Liver (tissue), 8 donors: ENCODE measurements at regions not wholly inside any gene's neighbourhood (a gene's known extent, or its start where the extent isn't known, plus 50 kb on each side); places are given as distances from the start of the nearest gene placed in this dataset.
"Not testable (repeated sequence)": the region's sequence is repeated elsewhere in the genome, so short reads cannot be mapped to it uniquely, and the experiment has no call there.

ENCODE experiments used
- DNase-seq: peaks from one replicate; pipeline ENCODE4 v3.0.0-alpha.2; 2017; ENCODE audit warnings: low spot score
- H3K27ac ChIP-seq, 2 donors: one replicate each; pipeline ENCODE4 v1.7.0; 2013; ENCODE audit warnings: inconsistent platforms in 2 of 2, low read length in 2 of 2, control low read depth in 1 of 2, low read depth in 1 of 2, mild to moderate bottlenecking in 1 of 2
- H3K27me3 ChIP-seq, 4 donors: one replicate each; pipeline versions ENCODE4 v1.6.1 to v1.7.0; 2013; ENCODE audit warnings: low read length in 3 of 4, inconsistent platforms in 1 of 4, mild to moderate bottlenecking in 1 of 4, moderate library complexity in 1 of 4; ENCODE audit not compliant: control insufficient read depth in 4 of 4, insufficient read depth in 4 of 4
- H3K36me3 ChIP-seq, 4 donors: one replicate each; pipeline versions ENCODE4 v1.6.1 to v1.7.0; 2013; ENCODE audit warnings: low read length in 3 of 4, mild to moderate bottlenecking in 3 of 4, low read depth in 1 of 4, moderate library complexity in 1 of 4; ENCODE audit not compliant: control insufficient read depth in 4 of 4, insufficient read depth in 3 of 4
- H3K4me1 ChIP-seq, 4 donors: one replicate each; pipeline versions ENCODE4 v1.6.1 to v1.7.0; 2013; ENCODE audit warnings: low read length in 3 of 4, mild to moderate bottlenecking in 3 of 4, moderate library complexity in 1 of 4; ENCODE audit not compliant: control insufficient read depth in 4 of 4, insufficient read depth in 4 of 4
- H3K4me3 ChIP-seq, 3 donors: one replicate each; pipeline versions ENCODE4 v1.6.1 to v1.7.0; 2013; ENCODE audit warnings: low read length in 3 of 3, control low read depth in 1 of 3, low read depth in 1 of 3, mild to moderate bottlenecking in 1 of 3
- H3K9ac ChIP-seq, 2 donors: one replicate each; pipeline ENCODE4 v1.7.0; 2013; ENCODE audit warnings: low read length in 2 of 2, mild to moderate bottlenecking in 2 of 2, moderate library complexity in 2 of 2, control low read depth in 1 of 2, low read depth in 1 of 2
- H3K9me3 ChIP-seq, 4 donors: one replicate each; pipeline versions ENCODE4 v1.6.1 to v1.7.0; 2013; ENCODE audit warnings: low read length in 3 of 4; ENCODE audit not compliant: control insufficient read depth in 4 of 4
- ATF3 ChIP-seq: IDR thresholded peaks from 2 replicates; pipeline ENCODE4 v1.6.1; 2016; ENCODE audit warnings: antibody characterized with exemption
- CTCF ChIP-seq: fragments of 150-350 bp; IDR thresholded peaks from 2 replicates; pipeline ENCODE4 v1.5.1; 2017; ENCODE audit warnings: improper control_type of control experiment, low read depth, low read length; ENCODE audit not compliant: missing input control
- EGR1 ChIP-seq, 2 donors: IDR thresholded peaks; 2 replicates each; pipeline ENCODE4 v1.6.1; 2016 to 2018; ENCODE audit warnings: antibody characterized with exemption in 2 of 2, low read depth in 2 of 2
- FOXA1 ChIP-seq: IDR thresholded peaks from 2 replicates; pipeline ENCODE4 v1.6.1; 2016; ENCODE audit warnings: antibody characterized with exemption
- FOXA2 ChIP-seq: IDR thresholded peaks from 2 replicates; pipeline ENCODE4 v1.6.1; 2016; ENCODE audit warnings: antibody characterized with exemption
- GABPA ChIP-seq, 2 donors: IDR thresholded peaks in 1 of 2; conservative IDR thresholded peaks in 1 of 2; 2 replicates each; pipeline ENCODE4 v1.6.1; 2016; ENCODE audit warnings: antibody characterized with exemption in 2 of 2, mild to moderate bottlenecking in 1 of 2, moderate library complexity in 1 of 2
- HNF4A ChIP-seq, 2 donors: conservative IDR thresholded peaks; 2 replicates each; pipeline ENCODE4 v1.6.1; 2016; ENCODE audit warnings: antibody characterized with exemption in 2 of 2, mild to moderate bottlenecking in 2 of 2
- HNF4G ChIP-seq: IDR thresholded peaks from 2 replicates; pipeline ENCODE4 v1.6.1; 2016; ENCODE audit warnings: antibody characterized with exemption
- JUND ChIP-seq, 2 donors: IDR thresholded peaks; 2 replicates each; pipeline ENCODE4 v1.6.1; 2016; ENCODE audit warnings: antibody characterized with exemption in 2 of 2
- MAX ChIP-seq: IDR thresholded peaks from 2 replicates; pipeline ENCODE4 v1.6.1; 2016; ENCODE audit warnings: antibody characterized with exemption
- NR2F2 ChIP-seq: IDR thresholded peaks from 2 replicates; pipeline ENCODE4 v1.6.1; 2016; ENCODE audit warnings: antibody characterized with exemption
- RAD21 ChIP-seq, 2 donors: IDR thresholded peaks; 2 replicates each; pipeline ENCODE4 v1.6.1; 2016; ENCODE audit warnings: antibody characterized with exemption in 2 of 2, mild to moderate bottlenecking in 2 of 2
- REST ChIP-seq: IDR thresholded peaks from 2 replicates; pipeline ENCODE4 v1.6.1; 2016; ENCODE audit warnings: antibody characterized with exemption, mild to moderate bottlenecking
- RXRA ChIP-seq, 2 donors: IDR thresholded peaks; 2 replicates each; pipeline ENCODE4 v1.6.1; 2017 to 2018; ENCODE audit warnings: antibody characterized with exemption in 2 of 2, mild to moderate bottlenecking in 1 of 2
- SP1 ChIP-seq: IDR thresholded peaks from 2 replicates; pipeline ENCODE4 v1.6.1; 2018; ENCODE audit warnings: antibody characterized with exemption, mild to moderate bottlenecking
- TAF1 ChIP-seq: conservative IDR thresholded peaks from 2 replicates; pipeline ENCODE4 v1.6.1; 2016; ENCODE audit warnings: antibody characterized with exemption, mild to moderate bottlenecking
- YY1 ChIP-seq: IDR thresholded peaks from 2 replicates; pipeline ENCODE4 v1.6.1; 2016; ENCODE audit warnings: antibody characterized with exemption, mild to moderate bottlenecking
- ZBTB33 ChIP-seq: IDR thresholded peaks from 2 replicates; pipeline ENCODE4 v1.6.1; 2016; ENCODE audit warnings: antibody characterized with exemption
- WGBS: extraction: QIAGEN DNeasy Blood & Tissue Kit; methylation state at CpG from one replicate; pipeline ENCODE4 v1.1.7; 2013; 5-methylcytosine and 5-hydroxymethylcytosine counted together
- donor health status: healthy.
- donor health status: healthy.
- donor health status: healthy.
- donor health status: healthy.
- donor health status: healthy.

GRCh38 chr13:19052180-19052579 is 129.4 kb downstream of the TUBA3C start:
- Histone ChIP-seq H3K36me3 (no peaks in the 10 kb centered on the region), H3K27ac (no peak overlapping the region), H3K27me3 (no peaks in the 10 kb centered on the region), H3K9me3 (peaks cover 0 to 3% (median 0%) of the 10 kb centered on the region in 4 donors), H3K9ac (no peak overlapping the region), H3K4me3 (no peak overlapping the region), H3K4me1 (no peaks in the 10 kb centered on the region)
- no peak for DNase-seq
- WGBS, result 70% methylated on average over 6 of the region's 6 CpGs
- TF ChIP-seq SP1, result no peak
- TF ChIP-seq HNF4A (conservative IDR thresholded peaks at IDR 0.05), result no peak
- TF ChIP-seq ZBTB33, result no peak
- TF ChIP-seq RAD21 (IDR thresholded peaks at IDR 0.05), result no peak
- no peak for TF ChIP-seq RXRA (IDR thresholded peaks at IDR 0.05)
- no peak for TF ChIP-seq NR2F2
- TF ChIP-seq MAX, result no peak
- no peak for TF ChIP-seq YY1
- TF ChIP-seq FOXA2, result no peak
- no peak for TF ChIP-seq TAF1
- TF ChIP-seq HNF4G, result no peak

- no peaks in the 10 kb centered on the region for H3K36me3 ChIP-seq
- WGBS, result 71% methylated on average over 10 of the region's 10 CpGs
- H3K4me3 ChIP-seq, result no peak overlapping the region
- no peak overlapping the region for H3K9ac ChIP-seq
- no peak for DNase-seq
- no peak overlapping the region for H3K27ac ChIP-seq
- TF ChIP-seq ATF3, result no peak
- TF ChIP-seq NR2F2, result no peak
- no peak for TF ChIP-seq ZBTB33
- TF ChIP-seq CTCF, result no peak
- TF ChIP-seq RXRA (IDR thresholded peaks at IDR 0.05), result no peak
- TF ChIP-seq GABPA (IDR thresholded peaks at IDR 0.05 in 1 of 2, conservative IDR thresholded peaks at IDR 0.05 in 1 of 2), result no peak
- no peak for TF ChIP-seq YY1
- no peak for TF ChIP-seq JUND (IDR thresholded peaks at IDR 0.05)
- TF ChIP-seq HNF4G, result no peak
- no peak for TF ChIP-seq HNF4A (conservative IDR thresholded peaks at IDR 0.05)
- TF ChIP-seq FOXA2, result no peak
- TF ChIP-seq EGR1 (IDR thresholded peaks at IDR 0.05; ENCODE audit: low read depth in 2 of 2), result no peak
- no peak for TF ChIP-seq SP1
- no peak for TF ChIP-seq FOXA1
- TF ChIP-seq TAF1, result no peak
- no peak for TF ChIP-seq REST
- TF ChIP-seq MAX, result no peak
- no peak for TF ChIP-seq RAD21 (IDR thresholded peaks at IDR 0.05)
- H3K27me3 ChIP-seq, result no peaks in the 10 kb centered on the region
- peaks cover 0 to 3% (median 0%) of the 10 kb centered on the region in 4 donors for H3K9me3 ChIP-seq
- H3K4me1 ChIP-seq, result no peaks in the 10 kb centered on the region
Measured at GRCh38 chr13:19050901-19051300, 130.7 kb downstream of the TUBA3C start.

GRCh38 chr13:19049624-19050023 is 132.0 kb downstream of the TUBA3C start:
- not testable (repeated sequence) for H3K27ac ChIP-seq, H3K36me3 ChIP-seq, H3K9me3 ChIP-seq, H3K4me3 ChIP-seq, H3K27me3 ChIP-seq, H3K9ac ChIP-seq, DNase-seq, H3K4me1 ChIP-seq
- WGBS, result 86% methylated on average over 13 of the region's 13 CpGs
